Heart right ventricle (tissue), 16 donors: ENCODE measurements at regions not wholly inside any gene's neighbourhood (a gene's known extent, or its start where the extent isn't known, plus 50 kb on each side); places are given as distances from the start of the nearest gene placed in this dataset.
"Not testable (repeated sequence)": the region's sequence is repeated elsewhere in the genome, so short reads cannot be mapped to it uniquely, and the experiment has no call there.

Source experiments
- ATAC-seq, 8 donors: fragments of 200-7000 bp; cut with Tn5 transposase; one replicate each; pipeline ENCODE4 v1.9.1; 2020; ENCODE audit warnings: mild to moderate bottlenecking in 8 of 8, moderate library complexity in 8 of 8, moderate number of reproducible peaks in 1 of 8
- DNase-seq, 2 donors: peaks; one replicate each; pipeline ENCODE4 v3.0.0-alpha.2; 2020
- H3K27ac ChIP-seq, 10 donors: fragments of 200-600 bp; sonication (generic) in 2 of 10; one replicate each; pipeline versions ENCODE4 v1.5.0 to v1.8.0; 2020 to 2022; ENCODE audit warnings: mild to moderate bottlenecking in 3 of 10
- H3K27me3 ChIP-seq, 7 donors: fragments of 200-600 bp; one replicate each; pipeline ENCODE4 v1.8.0; 2021 to 2022; ENCODE audit warnings: mild to moderate bottlenecking in 2 of 7
- H3K36me3 ChIP-seq, 9 donors: fragments of 200-600 bp; sonication (generic) in 1 of 9; one replicate each; pipeline versions ENCODE4 v1.5.0 to v1.8.0; 2020 to 2022; ENCODE audit warnings: mild to moderate bottlenecking in 2 of 9
- H3K4me1 ChIP-seq, 9 donors: fragments of 200-600 bp; sonication (generic) in 1 of 9; one replicate each; pipeline versions ENCODE4 v1.5.0 to v1.8.0; 2020 to 2022; ENCODE audit warnings: mild to moderate bottlenecking in 4 of 9
- H3K4me3 ChIP-seq, 10 donors: fragments of 200-600 bp; sonication (generic) in 2 of 10; one replicate each; pipeline versions ENCODE4 v1.5.0 to v1.8.0; 2020 to 2022; ENCODE audit warnings: mild to moderate bottlenecking in 7 of 10, moderate library complexity in 2 of 10
- H3K9me3 ChIP-seq, 11 donors: fragments of 200-600 bp in 10 of 11; sonication (generic) in 2 of 11; one replicate each; pipeline versions ENCODE4 v1.5.0 to v1.8.0; 2013 to 2022; ENCODE audit warnings: mild to moderate bottlenecking in 2 of 11, control low read depth in 1 of 11, moderate library complexity in 1 of 11
- WGBS, 2 donors: extraction: QIAGEN DNeasy Blood & Tissue Kit; methylation state at CpG; one replicate each; pipeline ENCODE4 v1.1.7; 2013; ENCODE audit warnings: inconsistent platforms in 1 of 2; 5-methylcytosine and 5-hydroxymethylcytosine counted together
- intact Hi-C, 10 donors: fragments of 100-400 bp; cut with DNase I; formaldehyde crosslinking; loops; one replicate each; pipeline versions ENCODE4 v1.11.1 to v1.14.2; 2022
- TF ChIP-seq, protein P1 (sequence below), 9 donors: fragments of 200-600 bp; sonication (generic) in 2 of 9; IDR thresholded peaks; one replicate each; pipeline versions ENCODE4 v1.5.0 to v1.8.0; 2021 to 2022; ENCODE audit warnings: antibody characterized with exemption in 9 of 9, mild to moderate bottlenecking in 5 of 9, moderate library complexity in 1 of 9
- donor health status: Arrhythmogenic right ventricular cardiomyopathy.
- donor health status: ischemic (EF 13 %, LVEDD 7.1; RV severe dilation, severe dysfunction).
- donor health status: healthy with polysubstance abuse.
- donor health status: DM: no; HTN: yes; CAD: no.
- donor health status: DM: no; HTN: no; CAD: no.
- donor health status: ischemic (EF 25% LVEDD 6.9; RV normal size, moderate dysfunction).
- donor health status: ischemic (EF 25% LVEDD 5.7; RV mildly dilated, moderate dysfunction).
- donor health status: healthy.
- donor health status: DM: yes; HTN: yes; CAD: no.
- donor health status: Ischemic cardiomyopathy.
- donor health status: ischemic (EF 35%, LVEDD 5.7; RV mildly dilated, moderate dysfunction).
- donor health status: nonischemic (EF 11% LVEDD 7.7; RV severe dilation, severe dysfunction).
- donor health status: DM: yes; HTN: yes; CAD: no.
- donor health status: PGD.
- donor health status: ischemic (EF 29% LVEDD 5.4; RV normal size, mild dysfunction).
- donor health status: nonischemic (EF 23%, LVEDD 6.1; RV moderate dilation, normal function).

- Histone ChIP-seq H3K9me3 (peaks cover 0 to 24% (median 0%) of the 10 kb centered on the region in 11 donors), H3K27me3 (no peaks in the 10 kb centered on the region), H3K4me3 (no peak overlapping the region), H3K27ac (peak overlapping the region in 2 of 10 donors; percentile 24 to 50), H3K36me3 (no peaks in the 10 kb centered on the region), H3K4me1 (peaks cover 0 to 15% (median 0%) of the 10 kb centered on the region in 9 donors)
- intact Hi-C loops = no loop called here
- TF ChIP-seq, protein P1, sequence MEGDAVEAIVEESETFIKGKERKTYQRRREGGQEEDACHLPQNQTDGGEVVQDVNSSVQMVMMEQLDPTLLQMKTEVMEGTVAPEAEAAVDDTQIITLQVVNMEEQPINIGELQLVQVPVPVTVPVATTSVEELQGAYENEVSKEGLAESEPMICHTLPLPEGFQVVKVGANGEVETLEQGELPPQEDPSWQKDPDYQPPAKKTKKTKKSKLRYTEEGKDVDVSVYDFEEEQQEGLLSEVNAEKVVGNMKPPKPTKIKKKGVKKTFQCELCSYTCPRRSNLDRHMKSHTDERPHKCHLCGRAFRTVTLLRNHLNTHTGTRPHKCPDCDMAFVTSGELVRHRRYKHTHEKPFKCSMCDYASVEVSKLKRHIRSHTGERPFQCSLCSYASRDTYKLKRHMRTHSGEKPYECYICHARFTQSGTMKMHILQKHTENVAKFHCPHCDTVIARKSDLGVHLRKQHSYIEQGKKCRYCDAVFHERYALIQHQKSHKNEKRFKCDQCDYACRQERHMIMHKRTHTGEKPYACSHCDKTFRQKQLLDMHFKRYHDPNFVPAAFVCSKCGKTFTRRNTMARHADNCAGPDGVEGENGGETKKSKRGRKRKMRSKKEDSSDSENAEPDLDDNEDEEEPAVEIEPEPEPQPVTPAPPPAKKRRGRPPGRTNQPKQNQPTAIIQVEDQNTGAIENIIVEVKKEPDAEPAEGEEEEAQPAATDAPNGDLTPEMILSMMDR (IDR thresholded peaks at IDR 0.05) = no peak
- no peak for ATAC-seq
- DNase-seq = no peak
- WGBS, 2 donors = 84 to 88% methylated on average over 5 of the region's 5 CpGs
Measured at GRCh38 chr21:33994373-33994772, 78.8 kb upstream of the ATP5PO start.

DNA sequence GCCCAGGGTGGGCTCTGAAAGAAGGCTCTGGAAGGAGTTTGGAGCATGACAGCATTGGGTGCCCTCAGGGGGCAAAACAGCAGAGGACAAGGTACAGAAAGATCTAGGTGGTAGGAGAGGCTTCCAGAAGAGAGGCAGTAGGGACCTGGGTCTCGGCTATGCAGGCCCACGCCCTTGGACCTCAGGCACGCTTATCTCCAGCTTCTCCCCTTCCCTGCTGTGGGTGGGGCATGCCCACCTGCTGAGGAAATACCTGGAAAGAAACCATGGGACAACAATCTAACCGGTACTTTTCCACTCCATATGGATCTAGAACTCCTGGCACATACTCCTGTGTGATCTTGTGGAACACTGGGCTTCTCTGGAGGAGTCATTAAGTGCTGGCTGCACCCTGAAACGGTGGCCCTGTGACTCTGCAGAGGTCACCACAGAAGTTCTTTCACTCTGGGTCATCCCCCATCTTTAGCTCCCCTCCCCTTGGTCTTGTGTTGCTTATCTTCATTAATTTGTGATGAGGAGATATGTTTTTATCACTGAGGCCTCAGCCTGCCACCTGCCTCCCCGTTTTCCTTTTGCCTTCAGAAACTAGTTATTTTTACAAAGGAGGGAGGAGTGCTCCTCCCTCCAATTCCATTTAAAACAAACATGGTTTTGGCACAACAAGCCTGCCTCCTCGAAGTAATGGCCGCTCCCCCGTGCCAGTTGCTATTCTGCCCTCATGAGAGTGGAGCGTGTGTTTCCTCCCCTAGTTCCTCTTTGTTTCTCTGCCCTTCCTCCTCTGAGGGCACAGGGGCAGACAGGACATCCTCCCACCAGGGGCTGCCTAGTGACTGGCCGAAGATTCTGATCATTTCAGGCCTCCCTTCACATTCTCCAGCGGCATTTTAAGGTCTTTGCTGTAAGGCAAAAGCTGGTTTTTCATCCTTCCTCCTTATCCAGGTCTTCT lies 78.0 kb upstream of the ATP5PO start:
- intact Hi-C loops = no loop called here
- DNase-seq (peak in 1 of 2 donors; percentile 25), ATAC-seq (peak in 6 of 8 donors; percentile 51 to 89 (median 62))
- H3K36me3 ChIP-seq = no peaks in the 10 kb centered on the region
- H3K27me3 ChIP-seq = no peaks in the 10 kb centered on the region
- TF ChIP-seq, protein P1 (IDR thresholded peaks at IDR 0.05) = no peak
- H3K4me1 ChIP-seq = peaks cover 0 to 15% (median 0%) of the 10 kb centered on the region in 9 donors
- H3K4me3 ChIP-seq = no peak overlapping the region
- H3K27ac ChIP-seq = peak overlapping the region in 3 of 10 donors; percentile 9 to 50 (median 24)
- WGBS, 2 donors = 54 to 63% methylated on average over 12 of the region's 12 CpGs
- H3K9me3 ChIP-seq = peaks cover 0 to 24% (median 0%) of the 10 kb centered on the region in 11 donors

DNA sequence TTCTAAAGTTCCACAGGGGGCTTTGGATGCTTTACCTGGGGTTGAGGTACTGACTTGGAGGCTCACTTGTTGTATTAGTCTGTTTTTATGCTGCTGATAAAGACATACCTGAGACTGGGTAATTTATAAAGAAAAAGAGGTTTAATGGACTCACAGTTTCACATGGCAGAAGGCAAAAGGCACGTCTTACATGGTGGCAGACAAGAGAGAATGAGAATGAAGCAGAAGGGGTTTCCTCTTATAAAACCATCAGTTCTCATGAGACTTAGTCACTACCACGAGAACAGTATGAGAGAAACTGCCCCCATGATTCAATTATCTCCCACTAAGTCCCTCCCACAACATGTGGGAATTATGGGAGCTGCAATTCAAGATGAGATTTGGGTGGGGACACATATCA lies 76.8 kb upstream of the ATP5PO start:
- peaks cover 0 to 15% (median 0%) of the 10 kb centered on the region in 9 donors for H3K4me1 ChIP-seq
- intact Hi-C loops, H3K27ac ChIP-seq, ATAC-seq, H3K4me3 ChIP-seq, H3K36me3 ChIP-seq, H3K27me3 ChIP-seq, DNase-seq: not testable (repeated sequence)
- H3K9me3 ChIP-seq = peaks cover 0 to 24% (median 0%) of the 10 kb centered on the region in 11 donors
- 59 to 73% methylated on average over 2 of the region's 2 CpGs for WGBS, 2 donors

- Histone ChIP-seq H3K9me3 (peaks cover 0 to 13% (median 0%) of the 10 kb centered on the region in 11 donors), H3K4me1 (peaks cover 0 to 15% (median 0%) of the 10 kb centered on the region in 9 donors), H3K27ac (no peak overlapping the region), H3K4me3 (no peak overlapping the region), H3K36me3 (no peaks in the 10 kb centered on the region), H3K27me3 (no peaks in the 10 kb centered on the region)
- ATAC-seq = no peak
- DNase-seq = no peak
- TF ChIP-seq, protein P1 (IDR thresholded peaks at IDR 0.05) = no peak
- WGBS, 2 donors = 77 to 84% methylated on average over 3 of the region's 3 CpGs
- intact Hi-C loops = no loop called here
Measured at GRCh38 chr21:33991133-33991532, 75.5 kb upstream of the ATP5PO start.
